NCI-H1694 treated with DMSO at 0.1 percent for 48 hours (cell line): ENCODE measurements at regions not wholly inside any gene's neighbourhood (a gene's known extent, or its start where the extent isn't known, plus 50 kb on each side); places are given as distances from the start of the nearest gene placed in this dataset.
"Not testable (repeated sequence)": the region's sequence is repeated elsewhere in the genome, so short reads cannot be mapped to it uniquely, and the experiment has no call there.

Experiments
- DNase-seq: peaks from one replicate; lab custom pipeline; 2025; lab: John Stamatoyannopoulos, UW

GRCh38 chr5:163280897-163281296 lies 156.5 kb upstream of the CCNG1 start:
- DNase-seq: not testable (repeated sequence)

DNA sequence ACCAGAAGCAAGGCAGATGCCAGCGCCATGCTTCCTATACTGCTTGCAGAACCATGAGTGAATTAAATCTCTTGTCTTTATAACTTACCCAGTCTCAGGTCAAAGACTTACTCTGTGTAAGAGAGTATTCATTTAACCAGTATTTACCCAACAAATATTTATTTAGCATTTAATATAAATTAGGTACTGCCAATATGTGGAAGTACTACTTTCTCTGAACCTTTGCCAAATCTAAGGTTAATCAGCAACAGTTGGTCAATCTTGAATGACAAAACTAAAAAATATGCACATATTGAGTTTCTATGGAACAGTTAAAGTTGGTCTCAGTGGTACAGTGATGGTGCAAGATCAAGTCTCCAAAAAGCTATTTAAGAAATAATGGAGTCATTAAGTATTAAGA lies 155.9 kb upstream of the CCNG1 start:
- no peak for DNase-seq

DNA sequence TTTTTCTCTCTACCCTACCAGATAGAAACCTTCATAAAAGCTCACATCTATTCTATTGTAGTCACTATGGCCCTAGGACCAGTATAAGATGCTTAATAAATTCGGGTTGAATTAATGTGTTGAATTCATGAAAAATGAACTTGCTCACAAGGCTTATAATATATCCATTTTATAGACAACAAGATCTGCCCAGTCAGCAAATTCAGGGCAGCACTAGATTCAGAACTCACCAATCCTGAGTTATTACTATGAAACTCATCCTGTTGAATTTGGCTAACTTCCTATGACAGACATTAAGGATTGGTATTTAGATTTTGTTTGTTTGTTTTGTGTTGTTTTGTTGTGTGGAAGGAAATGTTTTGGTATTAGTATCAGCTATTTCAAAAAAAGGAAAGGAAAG lies 143.6 kb upstream of the CCNG1 start:
- DNase-seq: no peak

- no peak for DNase-seq
Observed at GRCh38 chr5:163303718-163304117, 133.7 kb upstream of the CCNG1 start.

DNA sequence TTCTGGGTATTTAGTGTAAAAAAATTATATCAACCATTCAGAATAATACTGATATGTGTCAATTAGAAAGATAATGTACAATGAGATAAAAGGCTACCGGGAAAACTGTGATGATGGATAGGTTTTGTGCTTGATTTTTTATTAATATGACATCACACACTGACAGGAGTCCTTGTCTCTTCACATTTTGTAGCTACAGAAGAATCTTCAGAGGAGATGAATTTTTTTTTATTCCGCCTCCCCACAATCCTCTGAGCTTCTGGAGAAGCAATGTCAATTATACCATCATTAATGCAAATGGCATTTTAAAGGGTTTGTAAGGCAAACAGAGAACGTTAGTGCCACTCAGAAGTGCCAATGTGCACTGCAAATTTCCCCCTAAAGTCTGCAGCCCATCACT lies 131.7 kb upstream of the CCNG1 start:
- no peak for DNase-seq

DNA sequence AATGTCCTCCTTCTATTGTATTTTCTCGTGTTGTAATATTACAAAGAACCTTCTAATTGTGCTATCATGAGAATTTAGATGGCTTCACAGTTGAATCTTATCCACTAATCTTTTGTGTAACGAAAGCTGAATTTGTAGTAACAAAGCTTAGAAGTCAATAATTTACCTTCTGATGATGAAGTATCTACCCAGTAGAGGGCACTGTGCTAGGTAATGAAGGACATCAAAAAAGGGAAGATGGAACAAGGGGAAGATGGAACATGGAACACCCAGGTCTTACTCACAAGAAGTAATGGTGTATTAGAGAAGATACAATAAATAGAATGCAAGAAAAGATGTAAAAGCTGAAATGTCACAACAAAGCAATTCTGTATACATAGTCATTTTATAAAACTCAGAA lies 131.0 kb upstream of the CCNG1 start:
- DNase-seq: no peak

DNA sequence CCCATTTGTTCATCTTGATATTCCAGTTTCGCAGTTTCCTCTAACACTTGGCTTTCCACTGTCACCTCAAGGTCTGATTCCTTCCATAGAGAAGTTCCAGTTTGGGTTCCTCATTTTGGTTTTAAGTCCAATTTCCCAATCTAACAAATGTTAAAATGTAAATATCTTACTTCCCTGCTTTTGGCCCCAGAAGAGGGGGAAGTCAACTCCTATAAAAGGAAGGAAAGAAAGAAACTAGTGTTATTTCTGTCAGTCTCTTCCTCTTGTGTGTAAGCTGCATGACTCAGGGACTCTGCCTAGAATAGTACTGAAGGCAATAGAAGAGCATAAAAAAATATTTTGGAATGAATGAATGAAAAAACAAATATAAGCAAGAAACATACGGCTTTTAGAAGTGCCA lies 127.5 kb upstream of the CCNG1 start:
- no peak for DNase-seq

DNA sequence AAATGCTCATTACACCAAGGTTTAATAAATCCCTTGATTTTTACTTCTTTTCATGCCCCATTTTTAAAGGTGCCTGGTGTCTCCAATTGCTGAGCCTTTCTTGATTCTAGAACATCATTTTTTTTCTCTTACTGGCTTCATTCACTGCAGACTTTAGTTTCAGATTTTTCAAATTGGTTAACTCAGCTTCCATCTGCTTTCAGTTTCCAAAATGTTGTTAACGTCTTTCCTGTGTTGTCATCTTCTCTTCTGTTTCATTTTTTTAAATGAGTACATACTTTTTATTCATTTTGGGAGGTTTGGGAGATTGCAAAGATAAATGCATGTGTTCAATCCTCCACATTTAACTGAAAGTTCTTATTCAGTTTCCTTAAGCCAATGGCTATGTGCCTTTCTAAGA lies 126.4 kb upstream of the CCNG1 start:
- DNase-seq: no peak

DNA sequence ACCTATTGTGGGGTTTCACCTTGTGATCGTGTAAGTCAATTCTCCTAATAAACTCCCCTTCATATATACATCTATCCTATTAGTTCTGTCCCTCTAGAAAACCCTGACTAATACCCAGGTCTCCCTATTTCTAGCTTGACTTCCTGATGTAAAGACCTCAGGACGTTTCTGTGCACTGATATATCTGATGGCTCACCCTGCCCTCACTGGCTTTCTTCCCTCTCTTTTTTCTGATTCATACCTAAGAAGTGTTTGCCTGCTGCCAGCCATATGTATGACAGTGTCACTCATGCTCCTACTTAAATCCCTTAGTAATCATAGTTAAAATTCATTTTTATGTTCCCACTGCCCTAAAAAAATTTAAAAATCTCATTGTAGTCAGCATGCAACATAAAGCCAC lies 124.8 kb upstream of the CCNG1 start:
- DNase-seq: no peak

DNA sequence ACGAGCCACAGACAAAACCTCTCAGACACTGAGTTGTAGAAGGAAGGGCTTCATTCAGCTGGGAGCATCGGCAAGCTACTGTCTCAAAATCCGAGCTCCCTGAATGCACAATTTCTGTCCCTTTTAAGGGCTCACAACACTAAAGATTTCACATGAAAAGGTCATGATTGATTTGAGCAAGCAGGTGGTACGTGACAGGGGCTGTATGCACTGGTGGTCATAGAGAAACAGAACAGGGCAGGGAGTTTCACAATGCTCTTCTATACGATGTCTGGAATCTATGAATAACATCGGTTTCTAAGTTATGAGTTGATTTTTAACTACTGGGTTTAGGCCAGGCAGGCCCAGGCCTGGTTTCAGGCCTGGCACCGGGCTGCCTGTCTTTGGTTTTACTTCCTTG lies 124.3 kb upstream of the CCNG1 start:
- not testable (repeated sequence) for DNase-seq

DNA sequence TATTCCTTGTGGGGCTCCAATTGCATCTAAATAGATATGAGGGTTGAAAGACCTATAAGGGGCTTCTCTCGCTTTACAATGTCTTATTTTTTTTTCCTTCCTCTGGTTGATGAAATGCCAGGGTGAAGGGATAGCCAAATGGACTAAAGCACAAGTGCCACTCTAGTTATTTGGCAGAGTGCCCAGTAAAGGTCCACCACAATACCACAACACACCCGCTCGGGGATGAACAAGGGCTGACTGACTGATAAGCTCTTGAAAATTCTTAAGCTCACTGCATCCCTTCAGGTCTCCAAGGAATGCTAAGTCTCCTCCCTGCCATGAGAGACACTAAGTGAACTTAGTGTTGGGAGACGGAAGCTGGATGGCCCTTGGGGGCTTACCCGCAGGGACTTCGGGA lies 121.0 kb upstream of the CCNG1 start:
- DNase-seq: not testable (repeated sequence)

- DNase-seq: no peak
Observed at GRCh38 chr5:163318707-163319106, 118.7 kb upstream of the CCNG1 start.

DNA sequence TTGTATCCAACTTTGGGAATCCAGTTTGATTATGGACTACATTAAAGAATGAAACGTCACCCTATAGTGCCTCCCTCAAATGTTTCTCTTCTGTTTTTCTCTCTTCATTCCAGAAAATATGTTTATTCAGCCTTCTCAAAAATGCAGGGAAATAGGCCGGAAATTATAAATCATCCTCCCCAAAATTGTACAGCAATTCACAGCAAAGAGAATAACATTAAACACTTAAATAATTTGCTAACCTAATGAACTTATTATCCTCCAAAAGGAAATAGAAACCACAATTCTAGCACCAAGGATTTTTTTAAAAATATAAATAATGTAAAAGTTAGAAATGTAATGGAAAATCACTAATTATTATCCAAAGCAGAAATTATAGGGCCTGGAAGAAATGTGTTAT lies 115.9 kb upstream of the CCNG1 start:
- DNase-seq: no peak

- no peak for DNase-seq
Observed at GRCh38 chr5:163330723-163331668, 106.4 kb upstream of the CCNG1 start.

DNA sequence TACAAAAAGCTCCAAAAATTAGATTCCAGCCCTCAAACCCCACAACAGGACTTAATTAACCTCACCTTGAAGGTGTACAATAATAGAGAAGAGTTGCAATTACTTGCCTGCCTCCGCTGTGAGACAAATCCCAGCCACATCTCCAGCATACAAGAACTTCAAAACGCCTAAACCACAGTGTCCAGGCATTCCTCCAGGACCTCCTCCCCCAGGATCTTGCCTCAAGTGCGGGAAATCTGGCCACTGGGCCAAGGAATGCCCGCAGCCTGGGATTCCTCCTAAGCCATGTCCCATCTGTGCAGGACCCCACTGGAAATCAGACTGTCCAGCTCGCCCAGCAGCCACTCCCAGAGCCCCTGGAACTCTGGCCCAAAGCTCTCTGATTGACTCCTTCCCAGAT lies 101.3 kb upstream of the CCNG1 start:
- not testable (repeated sequence) for DNase-seq

- no peak for DNase-seq
Observed at GRCh38 chr5:163339148-163339547, 98.2 kb upstream of the CCNG1 start.

GRCh38 chr5:163340378-163340777 lies 97.0 kb upstream of the CCNG1 start:
- not testable (repeated sequence) for DNase-seq

GRCh38 chr5:163342306-163342705 lies 95.1 kb upstream of the CCNG1 start:
- DNase-seq: no peak

GRCh38 chr5:163345216-163345615 lies 92.2 kb upstream of the CCNG1 start:
- DNase-seq: no peak

DNA sequence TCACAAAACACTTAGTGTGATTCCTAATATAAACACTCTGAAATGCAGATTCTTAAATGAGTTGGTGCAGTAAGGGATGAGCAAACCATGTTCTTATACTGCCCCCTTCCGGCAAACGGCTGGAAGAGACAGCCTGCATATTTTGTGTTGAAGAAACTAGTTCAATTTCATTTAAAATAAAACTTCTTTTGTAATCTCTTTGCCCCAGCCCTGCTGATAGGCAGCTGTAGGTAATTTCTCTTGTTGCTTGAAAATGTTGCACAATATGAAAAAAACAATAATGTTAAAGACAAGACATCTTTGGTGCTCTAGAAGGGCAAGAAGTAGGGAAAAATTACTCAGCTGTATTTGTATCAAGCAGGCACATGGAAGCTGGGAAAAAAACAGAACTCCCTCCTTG lies 89.7 kb upstream of the CCNG1 start:
- DNase-seq: peak; percentile 44

GRCh38 chr5:163350083-163350482 lies 87.3 kb upstream of the CCNG1 start:
- DNase-seq: no peak

GRCh38 chr5:163352531-163352930 lies 84.9 kb upstream of the CCNG1 start:
- no peak for DNase-seq

DNA sequence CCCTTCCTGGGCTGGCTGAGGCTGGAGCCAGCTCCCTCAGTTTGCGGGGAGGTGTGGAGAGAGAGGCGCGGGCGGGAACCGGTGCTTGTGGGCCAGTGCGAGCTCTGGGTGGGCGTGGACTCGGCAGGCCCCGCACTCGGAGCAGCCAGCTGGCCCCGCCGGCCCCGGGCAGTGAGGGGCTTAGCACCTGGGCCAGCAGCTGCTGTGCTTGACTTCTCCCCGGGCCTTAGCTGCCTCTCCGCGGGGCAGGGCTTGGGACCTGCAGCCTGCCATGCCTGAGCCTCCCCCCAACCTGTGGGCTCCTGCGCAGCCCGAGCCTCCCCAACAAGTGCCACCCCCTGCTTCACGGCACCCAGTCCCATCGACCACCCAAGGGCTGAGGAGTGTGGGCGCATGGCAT lies 81.6 kb upstream of the CCNG1 start:
- DNase-seq: not testable (repeated sequence)

DNA sequence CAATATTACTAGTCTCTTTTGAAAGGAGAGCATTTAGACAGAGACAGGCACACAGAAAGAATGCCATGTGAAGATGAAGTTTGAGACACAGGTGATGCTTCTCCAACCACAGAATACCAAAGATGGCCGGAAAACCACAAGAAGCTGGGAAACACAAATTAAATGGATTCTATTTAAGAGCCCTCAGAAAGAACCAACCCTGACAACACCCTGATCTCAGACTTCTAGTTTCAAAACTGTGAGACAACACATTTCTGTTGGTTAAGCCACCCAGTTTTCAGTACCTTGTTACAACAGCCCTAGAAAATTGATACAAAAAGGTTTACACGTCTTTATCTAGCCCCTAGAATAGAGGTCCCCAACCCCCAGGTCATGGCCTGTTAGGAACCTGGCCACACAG lies 79.8 kb upstream of the CCNG1 start:
- DNase-seq: no peak
